PFSK-1 (cell line): ENCODE measurements at regions not wholly inside any gene's neighbourhood (a gene's known extent, or its start where the extent isn't known, plus 50 kb on each side); places are given as distances from the start of the nearest gene placed in this dataset.

Source experiments
- FOXP2 ChIP-seq: optimal IDR thresholded peaks from 2 replicates; pipeline ENCODE3; 2011; ENCODE audit warnings: borderline replicate concordance, control low read depth, inconsistent platforms; ENCODE audit not compliant: insufficient read depth; ENCODE audit errors: extremely low read length, extremely low read depth
- POLR2AphosphoS5 ChIP-seq: IDR thresholded peaks from 2 replicates; pipeline ENCODE4 v1.6.1; 2012; ENCODE audit warnings: low read depth, mild to moderate bottlenecking, control low read depth, low read length, moderate library complexity
- REST ChIP-seq, 2 experiments: IDR thresholded peaks; 2 replicates each; pipeline versions ENCODE4 v1.6.1 to v1.8.0; 2011 to 2012; ENCODE audit warnings: low read depth in 2 of 2, low read length in 2 of 2, control low read depth in 1 of 2, inconsistent platforms in 1 of 2, mild to moderate bottlenecking in 1 of 2, moderate library complexity in 1 of 2; ENCODE audit not compliant: insufficient read depth in 1 of 2
- SIN3A ChIP-seq: IDR thresholded peaks from 2 replicates; pipeline ENCODE4 v1.6.1; 2012; ENCODE audit warnings: mild to moderate bottlenecking, low read length, moderate library complexity, borderline replicate concordance; ENCODE audit not compliant: insufficient read depth
- TAF1 ChIP-seq: IDR thresholded peaks from 2 replicates; pipeline ENCODE4 v1.6.1; 2012; ENCODE audit warnings: low read length, control low read depth, borderline replicate concordance; ENCODE audit not compliant: insufficient read depth

- TF ChIP-seq FOXP2 (no peak), REST (IDR thresholded peaks at IDR 0.05; ENCODE audit: insufficient read depth in 1 of 2, low read depth in 2 of 2, low read length in 2 of 2) (no peak), SIN3A (no peak), TAF1 (no peak), POLR2AphosphoS5 (no peak)
Observed at GRCh38 chrX:13169684-13170083, 125.3 kb upstream of the FAM9C start.

DNA sequence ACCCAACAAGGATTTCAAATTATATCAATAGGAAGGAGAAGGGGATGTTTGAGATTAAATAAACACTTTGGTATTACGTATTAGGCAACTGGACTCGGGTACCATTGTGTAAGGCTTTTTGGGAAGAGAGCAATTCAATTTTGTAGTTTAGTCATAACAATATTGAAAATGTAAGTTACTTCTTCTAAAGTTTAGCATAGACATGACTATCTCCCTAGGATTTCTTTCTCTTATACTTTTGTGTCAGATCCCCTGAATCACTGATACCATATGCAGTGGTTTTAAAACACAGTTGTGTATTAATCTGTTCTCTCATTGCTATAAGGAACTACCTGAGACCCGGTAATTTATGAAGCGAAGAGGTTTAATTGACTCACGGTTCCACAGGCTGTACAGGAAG is 123.8 kb upstream of the FAM9C start:
- no peak for TF ChIP-seq REST (IDR thresholded peaks at IDR 0.05; ENCODE audit: insufficient read depth in 1 of 2, low read depth in 2 of 2, low read length in 2 of 2)
- TF ChIP-seq POLR2AphosphoS5 = no peak
- TF ChIP-seq FOXP2 = no peak
- TF ChIP-seq SIN3A = no peak
- no peak for TF ChIP-seq TAF1

DNA sequence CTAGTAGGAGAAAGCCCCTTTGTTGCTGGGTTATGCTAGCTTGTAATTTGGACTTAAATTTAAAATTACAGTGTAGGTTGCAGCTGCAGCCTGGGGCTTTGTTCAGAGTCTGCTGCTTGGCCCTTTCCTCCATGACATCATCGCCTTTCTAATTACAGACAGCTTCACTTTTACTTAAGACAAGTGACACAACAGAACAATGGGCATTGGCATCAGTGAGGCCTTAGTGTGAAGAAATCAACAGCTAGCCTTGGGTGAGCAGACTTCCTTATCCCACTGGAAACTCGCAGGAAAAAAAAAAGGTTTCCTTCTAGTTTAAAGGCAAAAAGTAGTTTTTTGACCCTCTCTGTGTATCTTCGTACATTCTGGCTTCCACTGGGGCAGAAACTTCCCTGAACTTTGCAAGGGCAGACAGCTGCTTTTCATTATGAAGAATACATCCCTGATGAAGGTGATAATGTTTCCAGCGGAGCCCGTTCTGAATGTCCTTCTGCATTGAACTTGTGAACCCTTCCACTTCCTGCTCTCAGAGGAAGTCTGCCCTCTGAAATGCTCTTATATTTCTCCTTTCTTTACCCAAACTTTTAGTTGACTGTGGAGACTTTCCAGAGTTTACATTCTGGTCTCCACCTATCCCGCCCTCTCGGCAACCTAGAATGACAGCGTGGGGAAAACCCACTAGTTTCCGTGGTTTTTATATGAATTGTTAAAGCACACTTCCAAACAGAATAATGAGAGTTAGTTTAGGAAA is 123.2 kb upstream of the FAM9C start:
- TF ChIP-seq TAF1 (no peak), POLR2AphosphoS5 (0 out of 2 replicates have a peak, but pooled peaks have one; percentile 39), SIN3A (no peak), FOXP2 (no peak), REST (IDR thresholded peaks at IDR 0.05; ENCODE audit: insufficient read depth in 1 of 2, low read depth in 2 of 2, low read length in 2 of 2) (no peak)

DNA sequence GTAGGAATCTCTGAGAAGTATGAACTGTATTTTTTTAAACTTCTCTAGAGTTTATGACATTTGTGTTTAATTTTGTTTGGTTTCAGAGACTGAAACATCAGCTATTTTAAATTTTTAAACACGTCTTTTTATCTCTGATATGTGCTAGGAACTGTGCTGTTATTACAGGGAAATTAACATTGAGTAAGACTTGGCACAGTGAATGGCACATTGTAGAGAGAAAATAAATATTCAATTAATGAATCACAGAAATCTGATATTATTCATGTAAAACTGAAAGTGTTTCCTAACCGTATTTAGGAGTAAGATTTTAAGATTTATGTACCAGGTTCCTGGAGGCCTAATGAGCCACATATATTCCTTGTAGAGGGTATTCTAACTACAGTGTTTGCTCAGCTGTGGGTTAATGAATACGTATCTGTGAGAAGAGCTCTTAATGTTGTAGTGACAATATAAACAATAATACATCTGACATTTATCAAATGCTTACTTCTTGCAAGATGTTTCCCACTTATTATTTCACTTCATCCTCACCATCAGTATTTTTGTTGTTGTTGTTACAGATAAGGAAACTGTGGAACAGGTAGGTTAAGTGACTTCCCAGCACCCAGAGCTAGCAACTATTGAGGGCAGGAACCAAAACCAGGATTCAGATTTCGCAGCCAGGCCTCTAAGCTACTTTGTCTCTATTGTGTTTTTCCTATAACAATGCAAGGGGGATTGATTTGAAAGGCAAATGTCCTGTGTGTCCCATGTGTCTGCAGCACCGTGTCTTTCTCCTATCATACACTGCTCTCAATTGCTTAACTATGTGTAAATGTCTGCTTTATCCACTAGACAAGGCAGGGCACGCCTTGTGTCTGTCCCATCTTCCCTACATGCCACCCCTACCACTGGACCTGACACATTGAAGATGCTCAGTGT is 121.1 kb upstream of the FAM9C start:
- TF ChIP-seq POLR2AphosphoS5 (no peak), REST (IDR thresholded peaks at IDR 0.05; ENCODE audit: insufficient read depth in 1 of 2, low read depth in 2 of 2, low read length in 2 of 2) (no peak), FOXP2 (no peak), SIN3A (no peak), TAF1 (no peak)
